Chondrocyte (in vitro differentiated cells): ENCODE measurements at regions not wholly inside any gene's neighbourhood (a gene's known extent, or its start where the extent isn't known, plus 50 kb on each side); places are given as distances from the start of the nearest gene placed in this dataset.

Experiments used
- DNase-seq: peaks from one replicate; pipeline ENCODE4 v3.0.0; 2021; ENCODE audit warnings: mixed read lengths, low spot score
- H3K27ac Mint-ChIP-seq: one replicate; pipeline ENCODE4 v1.8.0; 2021; ENCODE audit warnings: mild to moderate bottlenecking, moderate library complexity, mixed read lengths; ENCODE audit not compliant: unreplicated experiment
- H3K27me3 Mint-ChIP-seq: 2 replicates; pipeline ENCODE4 v1.8.0; 2021; ENCODE audit warnings: low read depth, mixed read lengths
- H3K36me3 Mint-ChIP-seq: 2 replicates; pipeline ENCODE4 v1.8.0; 2021; ENCODE audit warnings: low read depth, mixed read lengths
- H3K4me1 Mint-ChIP-seq: 2 replicates; pipeline ENCODE4 v1.8.0; 2021; ENCODE audit warnings: low read depth, mild to moderate bottlenecking, mixed read lengths
- H3K4me3 Mint-ChIP-seq: one replicate; pipeline ENCODE4 v1.8.0; 2021; ENCODE audit warnings: mild to moderate bottlenecking, moderate library complexity, mixed read lengths; ENCODE audit not compliant: unreplicated experiment
- H3K9me3 Mint-ChIP-seq: 2 replicates; pipeline ENCODE4 v1.8.0; 2021; ENCODE audit warnings: low read depth, mixed read lengths
- CTCF ChIP-seq: fragments of 200-600 bp; sonication (generic); IDR thresholded peaks from 2 replicates; pipeline ENCODE4 v1.5.0; 2021; ENCODE audit warnings: antibody characterized with exemption, mild to moderate bottlenecking, moderate library complexity

GRCh38 chr2:22497789-22498188 is 887.2 kb upstream of the KLHL29 start:
- Mint-ChIP-seq H3K9me3 (peaks cover 4% of the 10 kb centered on the region), H3K27me3 (no peaks in the 10 kb centered on the region), H3K36me3 (no peaks in the 10 kb centered on the region), H3K27ac (no peak overlapping the region), H3K4me1 (no peaks in the 10 kb centered on the region), H3K4me3 (no peak overlapping the region)
- no peak for DNase-seq
- no peak for TF ChIP-seq CTCF

- Mint-ChIP-seq H3K27me3 (no peaks in the 10 kb centered on the region), H3K4me1 (no peaks in the 10 kb centered on the region), H3K9me3 (peaks cover 4% of the 10 kb centered on the region), H3K27ac (no peak overlapping the region), H3K36me3 (no peaks in the 10 kb centered on the region), H3K4me3 (no peak overlapping the region)
- TF ChIP-seq CTCF, result no peak
- DNase-seq, result no peak
These were observed 885.7 kb upstream of the KLHL29 start for GRCh38 chr2:22499082-22499839.

GRCh38 chr2:22500555-22500935 is 884.4 kb upstream of the KLHL29 start:
- no peaks in the 10 kb centered on the region for H3K4me1 Mint-ChIP-seq
- no peak overlapping the region for H3K27ac Mint-ChIP-seq
- H3K4me3 Mint-ChIP-seq, result no peak overlapping the region
- TF ChIP-seq CTCF, result no peak
- peaks cover 4% of the 10 kb centered on the region for H3K9me3 Mint-ChIP-seq
- no peak for DNase-seq
- H3K36me3 Mint-ChIP-seq, result no peaks in the 10 kb centered on the region
- H3K27me3 Mint-ChIP-seq, result no peaks in the 10 kb centered on the region

GRCh38 chr2:22501851-22502250 is 883.1 kb upstream of the KLHL29 start:
- TF ChIP-seq CTCF, result no peak
- H3K27me3 Mint-ChIP-seq, result no peaks in the 10 kb centered on the region
- H3K27ac Mint-ChIP-seq, result no peak overlapping the region
- H3K36me3 Mint-ChIP-seq, result no peaks in the 10 kb centered on the region
- no peak for DNase-seq
- H3K4me1 Mint-ChIP-seq, result no peaks in the 10 kb centered on the region
- no peak overlapping the region for H3K4me3 Mint-ChIP-seq
- H3K9me3 Mint-ChIP-seq, result peaks cover 4% of the 10 kb centered on the region

- no peak overlapping the region for H3K27ac Mint-ChIP-seq
- TF ChIP-seq CTCF, result no peak
These were observed 871.4 kb upstream of the KLHL29 start for GRCh38 chr2:22513563-22513962.

More at GRCh38 chr2:22513563-22513962, 871.4 kb upstream of the KLHL29 start:
- Mint-ChIP-seq H3K4me1 (no peaks in the 10 kb centered on the region), H3K36me3 (no peaks in the 10 kb centered on the region), H3K27me3 (no peaks in the 10 kb centered on the region), H3K9me3 (no peaks in the 10 kb centered on the region), H3K4me3 (no peak overlapping the region)
- DNase-seq, result no peak
